ENCODE measurements at regions not wholly inside any gene's neighbourhood (a gene's known extent, or its start where the extent isn't known, plus 50 kb on each side); places are given as distances from the start of the nearest gene placed in this dataset.

- H3K27ac ChIP-seq: no peak overlapping the region
- DNase-seq (ENCODE audit: low spot score in 2 of 2): no peak
- H3K9me3 ChIP-seq: no peaks in the 10 kb centered on the region
- TF ChIP-seq CTCF (IDR thresholded peaks at IDR 0.05): no peak
- no peaks in the 10 kb centered on the region for H3K27me3 ChIP-seq
- H3K36me3 ChIP-seq: no peaks in the 10 kb centered on the region
- intact Hi-C loops (cut with DNase I): no loop called here
- no peak overlapping the region for H3K4me3 ChIP-seq
- no peaks in the 10 kb centered on the region for H3K4me1 ChIP-seq
Measured at GRCh38 chr7:33751443-33751842, 153.9 kb upstream of the BMPER start.

- no peak overlapping the region for H3K4me3 ChIP-seq
- no peak for TF ChIP-seq CTCF (IDR thresholded peaks at IDR 0.05)
- H3K27me3 ChIP-seq: no peaks in the 10 kb centered on the region
- peaks cover 0 to 3% of the 10 kb centered on the region in 2 donors for H3K4me1 ChIP-seq
- DNase-seq (ENCODE audit: low spot score in 2 of 2): no peak
- intact Hi-C loops (cut with DNase I): no loop called here
- no peaks in the 10 kb centered on the region for H3K9me3 ChIP-seq
- no peak overlapping the region for H3K27ac ChIP-seq
- no peaks in the 10 kb centered on the region for H3K36me3 ChIP-seq
Measured at GRCh38 chr7:33753881-33754525, 151.3 kb upstream of the BMPER start.

- no peak for TF ChIP-seq CTCF (IDR thresholded peaks at IDR 0.05)
- H3K27ac ChIP-seq: no peak overlapping the region
- H3K27me3 ChIP-seq: no peaks in the 10 kb centered on the region
- no peaks in the 10 kb centered on the region for H3K9me3 ChIP-seq
- no peak for DNase-seq (ENCODE audit: low spot score in 2 of 2)
- H3K4me1 ChIP-seq: peaks cover 0 to 3% of the 10 kb centered on the region in 2 donors
- no peaks in the 10 kb centered on the region for H3K36me3 ChIP-seq
- intact Hi-C loops (cut with DNase I): no loop called here
- no peak overlapping the region for H3K4me3 ChIP-seq
Measured at GRCh38 chr7:33754933-33755928, 150.1 kb upstream of the BMPER start.

- Histone ChIP-seq H3K9me3 (no peaks in the 10 kb centered on the region), H3K27ac (no peak overlapping the region), H3K4me1 (peaks cover 0 to 3% of the 10 kb centered on the region in 2 donors), H3K4me3 (no peak overlapping the region), H3K27me3 (no peaks in the 10 kb centered on the region), H3K36me3 (no peaks in the 10 kb centered on the region)
- no peak for DNase-seq (ENCODE audit: low spot score in 2 of 2)
- TF ChIP-seq CTCF (IDR thresholded peaks at IDR 0.05): no peak
- intact Hi-C loops (cut with DNase I): loop anchor here (1.0 kb wide), 2 partner anchors 138 to 175 kb away; no protein-coding TSS in a partner anchor
Measured at GRCh38 chr7:33757050-33757449, 148.3 kb upstream of the BMPER start.

- no peak for DNase-seq (ENCODE audit: low spot score in 2 of 2)
- Histone ChIP-seq H3K4me1 (peaks cover 0 to 3% of the 10 kb centered on the region in 2 donors), H3K27me3 (no peaks in the 10 kb centered on the region), H3K9me3 (no peaks in the 10 kb centered on the region), H3K4me3 (no peak overlapping the region), H3K27ac (no peak overlapping the region), H3K36me3 (no peaks in the 10 kb centered on the region)
- peak; percentile 25 to 70 (median 60) for TF ChIP-seq CTCF (IDR thresholded peaks at IDR 0.05)
- intact Hi-C loops (cut with DNase I): loop anchor here (1.0 kb wide), 2 partner anchors 138 to 175 kb away; no protein-coding TSS in a partner anchor
Measured at GRCh38 chr7:33757563-33758165, 147.7 kb upstream of the BMPER start.
